GM19025 (cell line): ENCODE measurements at regions not wholly inside any gene's neighbourhood (a gene's known extent, or its start where the extent isn't known, plus 50 kb on each side); places are given as distances from the start of the nearest gene placed in this dataset.
A peak's percentile ranks its signal among the peaks of the same experiment; 100 is the strongest.
"Not testable (repeated sequence)": the region's sequence is repeated elsewhere in the genome, so short reads cannot be mapped to it uniquely, and the experiment has no call there.

ENCODE experiments used
- ATAC-seq: cut with Tn5 transposase; IDR thresholded peaks from one replicate; pipeline ENCODE4 v1.9.1; 2021; ENCODE audit warnings: mild to moderate bottlenecking, low read depth, moderate library complexity; ENCODE audit not compliant: unreplicated experiment

DNA sequence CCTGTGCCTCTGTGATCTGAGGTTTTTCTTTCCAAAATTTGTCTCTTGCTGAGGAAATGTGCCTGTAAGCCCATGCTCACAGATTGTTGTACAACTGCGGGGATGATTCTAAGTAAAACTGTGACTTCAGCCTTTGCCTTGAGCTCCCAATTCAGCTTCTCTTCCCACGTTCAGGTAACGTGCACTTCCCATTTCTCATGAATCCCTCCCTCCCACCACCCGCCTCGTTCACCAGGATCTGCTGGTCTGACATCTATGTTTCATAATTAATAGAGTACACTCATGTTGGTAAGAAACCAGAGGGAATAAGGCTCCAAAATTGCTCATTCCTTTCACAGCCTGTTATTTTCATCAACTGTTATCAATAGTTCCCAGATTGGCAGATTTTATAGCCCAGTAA lies 332.6 kb upstream of the TPK1 start:
- no peak for ATAC-seq

DNA sequence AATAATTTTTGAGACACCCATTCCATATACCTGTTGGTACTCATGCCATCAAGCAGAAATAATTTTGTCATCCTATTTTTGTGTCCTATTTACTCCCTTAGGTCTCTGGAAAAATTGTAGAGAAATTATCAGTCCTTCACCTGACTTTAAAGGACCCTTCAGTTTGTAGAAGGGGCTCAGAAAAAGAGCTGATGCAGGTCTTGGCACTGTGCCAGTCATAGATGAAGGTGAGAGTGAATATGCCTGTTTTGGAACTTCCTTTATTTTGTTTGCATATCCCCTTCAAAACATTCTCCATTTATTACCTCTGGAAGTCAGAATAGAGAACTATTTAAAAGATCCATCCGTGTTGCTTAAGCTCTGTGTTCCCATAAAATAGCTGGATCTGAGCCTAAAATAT lies 321.0 kb upstream of the TPK1 start:
- ATAC-seq: no peak

DNA sequence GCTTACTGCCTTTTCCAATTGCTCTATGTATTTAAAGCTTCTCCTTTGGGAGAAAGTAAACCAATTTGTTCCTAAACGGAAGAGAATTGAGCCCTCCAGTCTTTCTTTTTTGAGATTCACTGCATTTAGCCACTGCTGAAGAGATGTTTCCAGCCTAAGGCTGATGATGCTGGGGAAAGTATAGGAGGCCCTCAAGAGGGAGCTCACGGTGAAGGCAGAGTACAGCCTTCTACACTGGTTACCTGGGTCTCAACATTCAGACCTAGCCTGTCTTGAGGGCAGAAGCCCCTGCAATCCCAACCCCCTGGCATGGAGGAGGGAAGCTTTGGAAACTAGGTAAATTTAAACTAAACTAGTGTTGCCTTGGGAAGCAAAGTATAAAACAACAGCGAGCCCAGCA lies 316.7 kb upstream of the TPK1 start:
- ATAC-seq: no peak

DNA sequence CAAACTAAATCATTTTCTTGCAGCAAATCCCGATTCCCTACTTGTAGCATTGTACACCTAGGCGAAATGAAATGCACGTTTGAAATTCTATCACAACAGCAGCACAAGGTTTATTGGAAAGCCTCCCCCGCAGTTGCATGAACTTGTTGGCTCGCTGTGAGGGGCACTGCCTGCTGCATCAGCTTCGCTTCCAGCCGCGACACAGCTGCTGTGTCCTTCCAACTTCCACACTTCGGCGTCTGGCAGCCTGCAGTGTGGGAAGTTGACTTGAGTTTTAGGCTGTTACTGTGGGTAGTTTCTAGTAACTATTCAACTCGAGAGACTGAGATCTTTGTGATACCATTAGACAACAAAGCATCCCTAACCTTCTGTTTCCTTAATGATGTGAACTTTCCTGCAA lies 315.8 kb upstream of the TPK1 start:
- no peak for ATAC-seq

DNA sequence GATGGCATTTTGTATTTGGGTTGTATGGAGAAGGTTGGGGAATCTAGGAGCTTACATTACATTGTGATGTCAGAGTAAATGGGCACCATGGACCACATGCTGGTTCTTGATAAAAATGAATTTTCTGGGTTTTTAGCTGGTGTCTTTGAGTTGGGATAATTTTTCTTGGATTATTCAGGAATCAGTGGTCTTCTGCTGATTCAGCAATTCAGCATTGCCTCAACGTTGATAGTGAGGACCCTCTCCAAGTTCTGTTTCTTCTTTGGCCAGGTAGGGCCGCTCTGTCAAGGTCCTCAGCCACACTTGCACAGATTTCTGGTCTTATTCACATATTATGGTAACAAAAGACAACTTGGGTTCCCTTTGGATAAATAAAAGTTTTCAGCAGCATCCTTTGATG lies 312.0 kb upstream of the TPK1 start:
- ATAC-seq: no peak

DNA sequence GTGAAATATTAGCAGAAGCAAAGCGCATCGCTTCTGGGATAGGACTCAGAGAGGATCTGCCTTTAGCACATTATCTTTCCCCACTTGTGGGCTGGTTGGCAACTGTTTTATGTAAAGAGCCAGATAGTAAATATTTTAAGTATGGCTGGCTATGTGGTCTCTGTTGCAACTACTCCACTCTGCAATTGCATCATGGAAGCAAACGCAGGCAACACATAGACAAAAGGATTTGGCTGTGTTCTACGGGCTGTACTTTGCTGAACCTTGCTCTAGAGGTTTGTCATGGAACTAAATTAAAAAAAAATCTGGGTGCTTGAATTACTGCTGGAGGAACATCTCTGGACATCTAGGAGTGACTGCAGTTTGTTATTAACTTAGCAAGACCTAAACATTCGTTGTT lies 307.8 kb upstream of the TPK1 start:
- no peak for ATAC-seq

DNA sequence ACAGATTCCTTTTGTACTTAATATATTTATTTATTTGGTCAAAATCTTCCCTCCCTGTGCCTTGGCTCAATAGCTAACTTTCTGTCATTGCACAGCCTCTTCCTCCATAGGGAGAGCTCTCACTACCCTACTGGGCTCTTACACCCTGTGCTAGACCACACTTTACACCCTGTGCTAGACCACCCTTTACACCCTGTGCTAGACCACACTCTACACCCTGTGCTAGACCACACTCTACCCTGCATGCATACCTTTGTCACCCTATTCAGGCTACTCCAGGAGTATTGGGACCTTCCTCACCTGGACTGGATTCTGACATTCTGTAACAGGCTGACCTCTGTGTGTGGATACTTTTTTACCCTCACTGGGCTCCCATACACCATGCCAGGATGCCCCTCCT lies 298.5 kb upstream of the TPK1 start:
- ATAC-seq: no peak

DNA sequence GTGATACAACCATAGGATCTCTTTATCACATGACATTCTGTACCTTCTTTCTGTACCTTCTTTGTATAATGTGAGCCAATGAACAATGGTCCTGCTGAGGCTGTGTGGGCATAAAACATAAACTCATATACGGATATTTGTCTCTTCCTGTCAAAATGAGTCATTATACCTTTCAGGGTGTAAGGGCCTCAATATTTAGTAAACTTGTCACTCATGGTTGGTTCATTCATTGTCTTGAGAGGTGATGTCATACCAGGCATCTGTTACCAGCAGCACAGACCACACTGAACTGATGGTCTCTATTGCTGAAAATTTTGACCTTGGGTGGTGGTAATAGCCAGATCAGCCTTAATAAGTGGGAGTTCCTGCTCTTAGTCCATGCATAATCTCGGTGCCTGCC lies 287.6 kb upstream of the TPK1 start:
- no peak for ATAC-seq

DNA sequence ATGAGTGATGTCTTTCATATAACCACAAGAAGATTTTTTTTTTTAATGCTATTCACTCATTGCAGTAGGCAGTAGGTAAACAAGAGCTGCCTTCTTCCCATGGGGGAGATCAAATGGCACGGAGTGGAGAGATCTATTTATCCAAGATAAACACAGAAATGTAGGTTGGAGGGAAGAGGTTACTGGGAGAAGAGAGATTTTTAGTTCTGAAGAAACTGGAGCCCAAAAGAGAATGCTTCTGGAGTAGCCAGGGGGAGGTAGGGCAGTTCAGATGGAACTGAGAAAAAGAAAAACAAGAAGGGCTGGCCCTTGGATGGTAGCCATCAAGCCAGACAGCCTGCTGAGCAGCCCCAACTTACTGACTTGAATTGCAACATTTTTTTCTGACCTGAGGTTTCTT lies 270.1 kb upstream of the TPK1 start:
- no peak for ATAC-seq

DNA sequence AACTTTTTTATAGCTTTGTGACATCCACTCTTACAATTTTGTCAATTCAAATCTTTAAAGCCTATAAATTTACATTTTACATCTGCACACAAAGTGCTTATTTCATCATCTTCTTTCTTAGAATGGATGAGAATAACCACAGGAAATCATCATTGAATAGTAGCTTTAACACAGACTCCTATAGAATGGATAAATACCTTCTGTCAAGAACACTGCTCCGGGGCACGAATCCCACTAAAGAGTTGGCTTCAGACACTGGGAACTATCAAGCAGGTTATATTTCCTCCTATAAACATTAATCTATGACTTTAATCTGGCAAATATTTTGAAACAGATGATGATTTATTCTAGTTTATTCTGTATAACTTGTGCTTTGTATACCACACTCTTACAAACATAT lies 269.7 kb upstream of the TPK1 start:
- ATAC-seq: no peak

DNA sequence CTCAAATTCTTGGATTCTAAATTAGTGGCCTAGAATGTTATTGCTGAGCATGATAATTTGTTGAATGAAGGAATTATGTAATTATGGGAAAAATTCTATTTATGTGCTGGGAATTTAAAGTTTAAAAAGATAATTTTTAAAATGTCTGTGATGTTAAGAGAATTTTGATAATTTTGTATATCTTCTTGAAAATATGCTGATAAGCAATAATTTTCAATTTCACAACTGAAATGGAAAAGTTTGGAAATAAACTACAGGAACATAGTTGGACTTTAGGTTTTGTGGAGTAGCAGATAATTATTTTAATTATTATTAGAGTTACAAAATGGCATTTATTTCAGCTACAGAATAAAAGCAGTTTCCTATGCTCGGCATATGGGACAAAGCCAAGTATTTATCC lies 268.5 kb upstream of the TPK1 start:
- no peak for ATAC-seq

DNA sequence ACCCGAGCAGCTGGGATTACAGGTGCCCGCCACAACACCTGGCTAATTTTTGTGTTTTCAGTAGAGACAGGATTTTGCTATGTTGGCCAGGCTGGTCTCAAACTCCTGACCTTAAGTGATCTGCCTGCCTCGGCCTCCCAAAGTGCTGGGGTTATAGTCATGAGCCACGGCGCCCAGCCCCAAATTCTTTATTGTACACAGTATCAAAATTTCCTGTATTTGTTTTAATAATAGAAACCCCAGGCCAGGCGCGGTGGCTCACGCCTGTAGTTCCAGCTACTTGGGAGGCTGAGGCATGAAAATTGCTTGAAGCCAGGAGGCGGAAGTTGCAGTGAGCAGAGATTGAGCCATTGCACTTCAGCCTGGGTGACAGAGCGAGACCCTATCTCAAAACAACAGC lies 266.3 kb upstream of the TPK1 start:
- ATAC-seq: not testable (repeated sequence)

DNA sequence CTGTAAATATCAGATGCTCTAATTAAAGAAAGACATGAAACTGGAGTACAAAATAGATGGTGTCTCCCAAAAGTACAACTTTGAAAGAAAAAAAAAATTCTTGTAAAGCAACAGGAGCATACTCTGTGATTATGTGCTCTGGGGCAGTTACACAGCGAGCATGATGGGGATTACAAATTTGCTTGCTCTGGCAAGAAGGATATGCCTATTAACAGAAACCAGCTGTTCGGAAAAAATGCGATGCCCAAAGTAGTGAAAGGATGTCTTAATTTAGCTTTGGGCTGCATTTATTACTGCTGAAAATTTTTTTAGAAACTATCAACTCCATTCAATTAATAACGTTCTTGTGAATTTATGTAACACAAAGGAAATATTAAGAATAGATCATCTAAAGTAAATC lies 256.9 kb upstream of the TPK1 start:
- ATAC-seq: no peak

DNA sequence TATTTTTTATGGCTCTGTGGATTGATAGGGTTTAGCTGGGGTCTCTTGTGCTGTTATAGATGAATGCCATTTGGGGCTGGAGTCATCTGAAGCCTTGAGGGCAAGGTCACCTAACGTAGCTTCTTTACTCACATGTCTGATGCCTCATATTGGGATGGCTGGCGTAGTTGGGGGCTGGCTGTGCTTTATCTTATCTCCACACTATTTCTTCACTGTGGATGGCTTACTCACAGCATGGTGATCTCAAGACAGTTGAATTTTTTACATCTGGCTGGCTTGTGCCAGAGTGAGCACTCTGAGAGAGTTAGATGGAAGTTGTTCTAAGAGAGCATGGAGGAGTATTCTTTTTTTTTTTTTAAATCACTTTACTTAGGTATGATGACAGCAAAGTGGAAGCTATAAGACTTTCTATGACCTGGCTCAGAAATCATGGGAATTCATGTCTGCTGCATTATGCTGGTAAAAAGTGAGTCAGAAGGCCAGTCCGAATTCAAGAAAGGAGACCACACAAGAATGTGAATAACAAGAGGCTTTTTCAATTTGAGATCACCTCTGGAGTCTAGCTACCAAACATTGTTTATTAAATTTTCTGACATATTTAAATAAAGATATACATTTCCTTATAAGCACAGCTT lies 252.4 kb upstream of the TPK1 start:
- no peak for ATAC-seq

DNA sequence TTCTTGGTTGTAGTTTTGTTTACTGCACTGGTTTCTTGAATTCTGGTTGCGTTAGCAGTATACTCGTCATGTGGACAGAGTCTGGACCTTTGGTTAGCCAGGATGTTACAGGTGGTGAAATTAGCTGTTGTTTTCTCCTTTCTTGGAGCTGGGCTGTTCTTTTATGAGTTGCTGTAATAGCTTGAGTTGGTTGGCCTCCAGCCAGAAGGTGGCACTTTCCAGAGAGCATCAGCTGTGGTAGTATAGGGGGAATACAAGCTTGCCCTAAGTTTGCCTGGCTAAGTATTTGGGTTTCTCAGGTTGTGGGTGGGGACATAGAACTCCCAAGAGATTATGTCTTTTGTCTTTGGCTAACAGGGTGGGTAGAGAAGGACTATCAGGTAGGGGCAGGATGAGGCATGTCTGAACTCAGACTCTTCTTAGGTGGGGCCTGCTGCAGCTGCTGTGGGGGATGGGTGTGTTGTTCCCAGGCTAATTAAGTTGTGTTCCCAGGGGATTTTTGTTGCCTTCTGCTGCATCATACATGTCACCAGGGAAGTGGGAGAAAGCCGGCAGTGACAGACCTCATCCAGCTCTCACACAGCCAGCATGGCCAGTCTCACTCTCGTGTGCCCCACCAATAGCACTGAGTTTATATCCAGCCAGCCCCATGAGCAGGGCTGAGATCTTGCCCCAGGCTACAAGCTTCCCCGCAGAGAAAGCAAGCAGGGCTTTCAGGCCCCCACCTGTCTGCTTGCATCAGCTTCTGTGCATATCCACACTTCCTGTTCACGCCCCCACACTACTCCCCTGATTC lies 246.7 kb upstream of the TPK1 start:
- no peak for ATAC-seq

DNA sequence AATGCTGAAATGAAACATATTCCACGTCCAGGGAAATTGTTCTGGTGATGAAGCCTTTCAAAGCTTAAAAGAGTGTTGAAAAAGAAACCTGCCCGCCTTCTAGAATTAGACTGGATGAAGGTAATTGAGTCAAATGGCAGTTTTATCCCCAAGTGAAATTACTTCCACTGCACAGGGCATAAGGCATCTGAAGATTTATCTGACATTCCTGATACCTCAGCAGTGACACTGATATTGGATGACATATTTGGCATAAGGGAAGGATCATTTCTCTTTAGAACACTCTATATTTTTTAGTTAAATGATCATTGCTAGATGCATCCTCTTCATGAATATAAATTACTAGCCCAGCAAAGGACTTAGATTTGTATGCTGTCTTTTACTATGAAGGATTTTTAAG lies 229.6 kb upstream of the TPK1 start:
- no peak for ATAC-seq

DNA sequence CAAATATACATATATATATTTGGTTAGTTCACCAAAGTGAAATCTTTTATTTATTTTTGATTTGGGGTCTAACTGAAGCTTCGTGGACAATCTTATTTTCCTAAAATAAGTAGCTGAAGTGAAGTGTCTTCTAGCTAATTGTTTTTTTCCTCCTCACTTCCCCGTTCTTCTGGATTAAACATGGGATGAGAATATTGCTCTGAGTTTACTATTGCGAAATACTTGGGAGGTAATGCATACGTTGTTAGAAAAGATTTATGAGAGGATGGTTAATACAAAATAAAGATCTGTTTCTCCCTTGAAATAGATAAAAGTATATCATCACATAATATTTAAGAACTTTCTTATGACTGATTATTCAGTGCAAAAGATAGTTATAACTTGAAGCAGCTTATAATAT lies 228.3 kb upstream of the TPK1 start:
- no peak for ATAC-seq

DNA sequence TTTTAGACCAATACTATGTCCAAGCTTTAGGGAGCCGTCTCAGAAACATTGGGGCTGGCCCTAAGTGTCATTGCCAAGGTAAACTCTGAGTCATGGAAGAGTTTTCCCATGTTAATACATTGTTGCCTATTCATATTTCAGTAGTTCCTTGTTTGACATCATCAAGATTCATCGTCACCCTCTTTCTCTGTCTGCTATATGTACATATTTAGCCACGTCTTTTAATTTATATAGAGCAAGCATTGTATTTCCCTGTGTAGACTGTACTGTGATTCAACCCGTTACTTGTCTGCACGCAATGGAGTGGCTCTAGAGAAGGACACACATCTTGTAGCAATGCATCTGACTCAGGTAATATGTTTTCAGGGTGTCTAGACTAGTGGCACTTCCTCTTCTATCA lies 217.9 kb upstream of the TPK1 start:
- no peak for ATAC-seq

DNA sequence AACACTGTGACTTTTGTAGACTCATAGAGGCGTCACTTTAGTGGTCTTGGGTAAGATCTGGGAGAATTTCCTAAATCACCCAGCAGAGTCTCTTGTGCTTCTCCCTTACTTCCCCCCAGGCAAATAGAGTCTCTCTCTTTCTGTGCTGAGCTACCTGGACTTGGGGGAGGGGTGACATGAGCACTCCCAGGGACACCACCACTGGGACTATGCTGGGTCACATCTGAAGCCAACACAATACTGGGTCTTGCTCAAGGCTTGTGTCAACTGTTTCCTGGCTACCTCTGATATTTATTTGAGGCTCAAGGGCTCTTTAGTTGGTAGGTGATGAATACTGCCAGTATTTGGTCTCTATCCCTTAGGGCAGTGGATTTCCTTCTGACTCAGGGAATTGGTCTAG lies 214.6 kb upstream of the TPK1 start:
- ATAC-seq: no peak

DNA sequence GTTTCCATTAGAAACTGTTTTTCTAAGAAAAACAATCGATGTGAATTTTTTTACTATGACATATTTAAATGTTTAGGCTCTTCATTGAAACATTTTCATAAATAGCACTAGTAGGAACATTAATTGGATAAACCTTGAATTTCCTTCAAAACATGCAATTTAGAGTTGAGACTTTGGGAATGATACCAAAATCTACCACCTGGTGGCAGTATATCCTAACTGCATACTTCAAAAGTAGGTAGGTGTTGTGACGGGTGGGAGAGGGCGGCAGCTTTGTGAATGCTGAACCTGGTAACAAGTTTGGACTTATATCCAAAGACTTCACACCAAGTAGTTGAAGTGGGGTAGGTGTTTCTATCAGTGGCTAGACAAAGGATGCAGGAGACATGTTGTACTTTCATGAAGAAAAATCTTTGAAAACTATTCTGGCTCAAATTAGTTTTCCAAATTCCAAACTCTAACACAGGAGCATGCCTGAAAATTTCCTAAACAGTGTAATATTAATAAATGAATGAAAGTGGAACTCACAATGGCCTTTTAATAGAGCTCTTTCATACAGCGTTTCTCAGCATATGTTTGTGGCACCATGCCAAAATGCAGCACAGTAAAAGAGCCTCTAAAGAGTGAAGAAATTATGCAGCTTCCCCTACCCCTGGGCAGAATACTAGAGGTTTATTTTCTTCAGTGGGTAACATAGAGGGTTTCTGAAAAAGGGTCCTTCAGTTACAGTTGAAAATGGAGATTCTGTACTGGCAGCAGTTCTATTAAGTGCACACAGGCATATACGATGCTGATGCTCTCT lies 201.0 kb upstream of the TPK1 start:
- peak; percentile 55 for ATAC-seq

DNA sequence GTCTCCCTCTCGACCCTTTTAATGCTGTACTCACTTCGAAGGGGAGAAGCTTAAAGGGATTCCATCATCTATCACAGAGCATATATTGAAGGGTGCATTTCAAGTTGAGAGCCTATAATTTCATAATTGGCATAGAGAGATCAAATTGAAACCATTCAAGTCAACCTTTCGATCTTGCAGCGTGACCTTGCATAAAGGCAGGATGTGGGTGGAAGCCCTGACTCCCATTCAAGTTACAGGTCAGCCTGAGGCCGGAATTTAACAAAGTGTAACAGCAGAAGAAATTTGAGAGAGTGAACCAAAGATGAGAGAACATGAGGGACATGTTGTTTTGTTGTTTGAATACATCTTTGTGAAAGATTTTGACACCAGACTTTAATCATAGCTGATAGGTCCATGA lies 195.3 kb upstream of the TPK1 start:
- ATAC-seq: no peak

DNA sequence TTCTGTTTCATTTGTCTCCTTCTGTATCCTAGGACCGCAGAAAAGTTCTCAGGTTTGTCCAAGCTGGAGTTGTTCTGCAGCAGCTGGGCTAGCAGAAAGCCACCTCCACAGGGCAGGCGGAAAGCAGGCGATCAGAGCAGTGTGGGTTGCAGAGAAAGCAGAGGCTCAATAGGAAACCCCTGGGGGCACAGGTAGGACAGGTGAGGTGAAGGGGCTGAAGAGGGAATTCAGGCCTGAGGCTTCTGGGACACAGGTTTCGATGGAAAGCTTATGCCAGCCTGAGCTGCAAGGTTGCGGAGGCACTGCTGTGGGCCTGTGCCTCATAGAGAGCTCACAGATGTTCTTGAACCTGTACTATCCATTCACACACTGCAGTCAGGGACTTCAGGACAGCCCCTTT lies 194.9 kb upstream of the TPK1 start:
- ATAC-seq: no peak
